ENCODE measurements at regions not wholly inside any gene's neighbourhood (a gene's known extent, or its start where the extent isn't known, plus 50 kb on each side); places are given as distances from the start of the nearest gene placed in this dataset.

DNA sequence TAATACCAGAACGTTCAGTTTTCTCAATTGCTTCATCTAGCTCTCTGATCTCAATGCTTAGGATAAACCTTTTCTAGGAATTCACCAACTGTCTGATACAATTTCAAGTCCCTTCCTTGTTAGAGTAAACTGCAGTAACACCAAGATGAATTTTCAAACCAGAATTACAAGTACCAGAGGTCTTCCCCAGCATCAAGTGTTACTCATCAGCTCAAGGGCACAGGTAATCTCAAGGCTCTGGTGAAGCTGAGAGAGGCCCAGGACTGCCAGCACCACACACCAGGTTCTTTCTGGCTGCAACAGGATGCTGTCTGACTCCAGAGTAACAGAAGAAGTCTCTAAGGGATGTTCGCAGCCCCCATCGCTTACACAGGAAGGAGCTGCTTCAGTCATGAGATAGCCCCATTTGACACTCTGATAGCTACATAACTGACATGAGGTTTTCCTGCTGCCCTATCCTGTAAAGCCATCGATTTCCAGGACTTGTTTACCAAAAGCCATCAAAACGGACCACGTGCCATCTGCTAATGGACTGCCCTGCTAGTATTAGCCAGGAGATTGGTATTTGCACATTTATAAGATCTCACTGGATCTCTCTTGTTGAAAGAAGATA is 549.4 kb downstream of the UTRN start:
- no peak for DNase-seq (ENCODE audit: low spot score)

- DNase-seq (ENCODE audit: low spot score): no peak
These were observed 550.3 kb downstream of the UTRN start for GRCh38 chr6:144835322-144835973.

- no peak for DNase-seq (ENCODE audit: low spot score)
These were observed 555.5 kb downstream of the UTRN start for GRCh38 chr6:144840619-144841018.

DNA sequence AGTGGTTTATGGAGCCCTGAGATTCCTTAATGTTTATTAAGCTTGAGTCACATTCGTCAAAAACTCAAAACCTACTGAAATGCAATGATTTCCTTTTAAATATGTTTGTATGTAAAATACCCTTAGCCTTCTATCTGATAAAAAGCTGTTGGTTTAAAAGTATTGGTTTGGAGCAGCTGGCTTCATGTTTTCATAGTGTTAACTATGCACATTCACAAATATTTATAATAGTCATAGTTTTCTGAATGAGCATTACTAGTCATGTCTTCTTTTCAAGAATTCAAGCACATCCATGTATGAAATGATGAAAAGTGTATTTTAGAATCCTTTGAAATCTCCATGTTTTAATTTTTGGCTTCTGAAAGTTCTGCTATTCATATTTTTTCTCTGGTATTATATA is 558.6 kb downstream of the UTRN start:
- DNase-seq (ENCODE audit: low spot score): no peak

- DNase-seq (ENCODE audit: low spot score): no peak
These were observed 559.5 kb downstream of the UTRN start for GRCh38 chr6:144844596-144844995.

- DNase-seq (ENCODE audit: low spot score): no peak
These were observed 560.1 kb downstream of the UTRN start for GRCh38 chr6:144845186-144845585.

GRCh38 chr6:144847916-144848315 is 562.8 kb downstream of the UTRN start:
- no peak for DNase-seq (ENCODE audit: low spot score)

DNA sequence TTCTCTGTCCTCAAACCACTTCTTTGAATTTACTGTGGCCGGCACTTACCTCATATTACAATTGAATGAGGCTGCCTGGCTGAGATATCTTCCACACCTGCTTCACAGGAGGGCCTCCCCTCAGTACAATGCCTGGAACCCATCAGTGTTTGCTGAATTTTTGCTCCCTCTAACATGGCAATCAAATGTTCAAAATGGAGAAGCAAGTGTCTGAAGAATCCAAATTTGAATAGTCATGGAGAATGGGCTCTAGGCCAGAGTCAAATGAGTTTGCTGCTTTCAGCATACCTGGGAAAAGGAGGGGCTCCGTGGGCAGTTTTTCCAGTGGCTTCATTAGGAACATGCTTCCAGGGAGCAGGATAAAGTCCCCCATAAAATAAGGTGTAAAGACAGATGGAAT is 564.8 kb downstream of the UTRN start:
- no peak for DNase-seq (ENCODE audit: low spot score)

DNA sequence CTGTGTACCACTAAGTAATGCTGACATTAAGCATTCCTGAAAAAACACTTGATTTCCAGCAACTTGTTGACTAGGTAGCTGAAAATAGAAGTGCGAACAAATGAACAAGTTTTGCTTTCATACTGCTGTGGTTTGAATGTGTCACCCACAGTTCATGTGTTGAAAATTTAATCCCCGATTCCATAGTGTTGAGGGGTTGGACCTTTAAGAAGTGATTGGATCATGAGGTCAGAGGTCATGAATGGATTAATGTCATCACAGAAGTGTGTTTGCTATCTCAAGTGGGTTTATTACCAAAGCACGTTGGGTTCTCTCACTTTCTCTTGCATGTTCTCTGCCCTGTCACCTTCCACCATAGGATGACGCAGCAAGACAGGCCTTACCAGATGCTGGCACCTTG is 568.5 kb downstream of the UTRN start:
- DNase-seq (ENCODE audit: low spot score): no peak

GRCh38 chr6:144854654-144855053 is 569.5 kb downstream of the UTRN start:
- no peak for DNase-seq (ENCODE audit: low spot score)

GRCh38 chr6:144855375-144855774 is 570.2 kb downstream of the UTRN start:
- no peak for DNase-seq (ENCODE audit: low spot score)

- DNase-seq (ENCODE audit: low spot score): no peak
These were observed 570.8 kb downstream of the UTRN start for GRCh38 chr6:144855812-144856531.

- no peak for DNase-seq (ENCODE audit: low spot score)
These were observed 571.5 kb downstream of the UTRN start for GRCh38 chr6:144856622-144857021.

GRCh38 chr6:144857086-144857485 is 572.0 kb downstream of the UTRN start:
- DNase-seq (ENCODE audit: low spot score): no peak

DNA sequence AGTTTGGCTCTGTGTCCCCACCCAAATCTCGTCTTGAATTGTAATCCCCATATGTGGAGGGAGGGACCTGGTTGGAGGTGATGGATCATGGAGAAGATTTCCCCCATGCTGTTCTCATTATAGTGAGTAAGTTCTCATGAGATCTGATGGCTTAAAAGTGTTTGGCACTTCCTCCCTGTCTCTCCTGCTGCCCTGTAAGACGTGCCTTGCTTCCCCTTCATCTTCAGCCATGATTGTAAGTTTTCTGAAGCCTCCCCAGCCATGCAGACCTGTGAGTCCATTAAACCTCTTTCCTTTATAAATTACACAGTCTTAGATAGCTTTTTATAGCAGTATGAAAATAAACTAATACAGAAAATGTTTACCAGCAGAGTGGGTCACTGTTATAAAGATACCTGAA is 577.6 kb downstream of the UTRN start:
- DNase-seq (ENCODE audit: low spot score): no peak

DNA sequence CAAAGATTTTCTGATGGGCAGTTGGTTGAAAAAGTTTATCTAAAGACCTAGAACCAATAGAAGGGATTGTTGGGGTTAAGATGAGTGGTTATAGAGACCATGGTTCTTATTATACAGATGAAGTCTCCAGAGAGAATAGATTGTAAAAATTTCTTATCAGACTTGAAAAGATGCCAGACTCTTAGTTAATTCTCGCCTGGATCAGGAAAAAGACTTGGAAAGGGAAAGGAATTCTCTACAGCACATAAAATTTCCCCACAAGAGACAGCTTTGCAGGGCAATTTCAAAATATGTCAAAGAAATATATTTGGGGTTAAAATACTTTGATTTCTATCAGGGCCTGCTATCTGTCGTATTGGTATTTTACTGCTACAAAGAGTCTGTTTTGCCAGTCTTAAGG is 582.6 kb downstream of the UTRN start:
- no peak for DNase-seq (ENCODE audit: low spot score)

GRCh38 chr6:144870782-144871181 is 585.6 kb downstream of the UTRN start:
- DNase-seq (ENCODE audit: low spot score): no peak

GRCh38 chr6:144873623-144874378 is 588.7 kb downstream of the UTRN start:
- no peak for DNase-seq (ENCODE audit: low spot score)

- no peak for DNase-seq (ENCODE audit: low spot score)
These were observed 591.6 kb downstream of the UTRN start for GRCh38 chr6:144876689-144877088.

DNA sequence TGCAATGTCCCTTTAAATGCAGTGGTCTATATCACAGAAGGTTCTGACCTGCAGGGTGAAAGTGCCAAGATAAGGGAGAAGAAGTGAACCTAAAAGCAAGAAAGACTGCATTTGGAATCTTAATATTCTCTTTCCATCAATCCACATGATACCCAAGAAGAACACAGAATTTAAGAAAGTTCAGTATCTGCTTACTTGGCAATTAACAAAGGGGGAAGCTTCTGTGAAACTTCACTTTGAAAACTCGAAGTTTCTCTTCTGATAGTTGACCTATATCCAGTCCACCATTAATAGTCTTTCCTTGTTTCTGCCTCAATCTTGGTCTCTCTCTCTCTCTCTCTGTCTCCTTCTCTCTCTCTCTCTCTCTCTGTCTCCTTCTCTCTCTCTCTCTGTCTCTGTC is 592.0 kb downstream of the UTRN start:
- no peak for DNase-seq (ENCODE audit: low spot score)

- no peak for DNase-seq (ENCODE audit: low spot score)
These were observed 593.4 kb downstream of the UTRN start for GRCh38 chr6:144878577-144878976.

DNA sequence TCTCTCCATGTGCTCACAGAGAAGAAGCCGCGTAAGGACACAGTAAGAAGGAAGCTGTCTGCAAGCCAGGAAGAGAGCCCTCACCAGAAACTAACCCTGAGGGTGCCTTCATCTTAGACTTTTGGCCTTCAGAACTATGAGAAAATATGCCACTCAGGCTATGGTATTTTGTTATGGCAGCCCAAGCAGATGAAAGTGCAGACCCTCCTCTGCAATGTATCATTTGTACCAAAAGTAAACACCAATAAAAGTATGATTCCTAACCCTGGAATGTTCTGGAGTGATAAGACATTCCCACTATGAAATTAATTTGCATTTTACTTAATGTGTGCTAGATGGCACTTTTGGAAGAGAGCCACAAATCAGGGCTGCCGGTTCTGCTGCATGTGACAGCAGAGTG is 594.3 kb downstream of the UTRN start:
- no peak for DNase-seq (ENCODE audit: low spot score)

DNA sequence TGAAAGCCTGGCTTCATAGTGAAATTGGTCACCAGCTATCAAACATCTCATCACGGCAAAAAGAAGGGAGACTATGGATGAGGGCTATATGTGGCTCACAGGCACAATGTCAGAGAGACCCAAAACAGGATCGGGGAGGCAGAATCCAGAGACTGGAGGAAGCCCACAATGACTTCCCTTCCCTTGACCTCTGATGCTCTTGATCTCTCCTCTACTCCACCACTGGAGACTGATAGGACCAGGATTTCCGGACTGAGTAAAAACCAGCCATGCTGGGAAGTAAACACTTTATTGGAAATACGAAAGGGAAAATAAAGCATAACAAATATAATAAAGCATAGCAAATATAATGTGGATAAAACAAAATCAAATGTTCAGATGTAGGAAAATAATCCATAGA is 597.3 kb downstream of the UTRN start:
- no peak for DNase-seq (ENCODE audit: low spot score)
